ENCODE measurements at regions not wholly inside any gene's neighbourhood (a gene's known extent, or its start where the extent isn't known, plus 50 kb on each side); places are given as distances from the start of the nearest gene placed in this dataset.

DNA sequence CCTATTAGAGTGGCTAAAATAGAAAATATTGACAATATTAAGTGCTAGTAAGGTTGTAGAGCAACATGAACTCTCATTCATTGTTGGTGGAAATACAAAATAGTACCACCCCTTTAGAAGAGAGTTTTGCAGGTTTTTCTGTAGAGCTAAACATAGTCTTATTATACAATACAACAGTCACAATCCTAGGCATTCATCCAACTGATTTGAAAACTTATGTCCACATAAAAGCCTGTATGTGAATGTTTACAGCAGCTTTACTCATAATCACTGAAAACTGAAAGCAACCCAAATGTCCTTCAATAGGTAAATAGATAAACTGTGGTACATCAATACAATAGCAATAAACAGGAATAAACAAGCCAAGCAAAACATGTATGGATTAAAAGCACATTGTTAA is 127.2 kb upstream of the PRNP start:
- peak; percentile 66 for DNase-seq (ENCODE audit: low read depth)

DNA sequence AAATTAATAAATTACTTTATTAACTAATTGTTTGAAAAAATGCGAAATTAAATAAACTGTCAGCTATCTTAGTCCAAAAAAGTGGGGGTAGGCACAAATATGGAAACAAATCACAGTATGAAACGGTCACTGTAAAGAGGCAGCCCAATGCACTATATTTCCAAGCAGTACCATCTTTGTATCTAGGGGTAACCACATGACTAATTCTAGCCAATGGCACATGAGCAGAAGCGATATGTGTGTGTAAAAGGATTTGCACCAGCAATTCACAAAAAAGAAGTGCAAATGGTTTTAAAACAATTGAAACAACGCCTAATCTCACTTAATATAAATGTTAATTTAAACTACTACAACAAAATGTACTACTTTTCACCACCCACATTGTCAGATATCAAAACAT is 129.5 kb upstream of the PRNP start:
- no peak for DNase-seq (ENCODE audit: low read depth)

DNA sequence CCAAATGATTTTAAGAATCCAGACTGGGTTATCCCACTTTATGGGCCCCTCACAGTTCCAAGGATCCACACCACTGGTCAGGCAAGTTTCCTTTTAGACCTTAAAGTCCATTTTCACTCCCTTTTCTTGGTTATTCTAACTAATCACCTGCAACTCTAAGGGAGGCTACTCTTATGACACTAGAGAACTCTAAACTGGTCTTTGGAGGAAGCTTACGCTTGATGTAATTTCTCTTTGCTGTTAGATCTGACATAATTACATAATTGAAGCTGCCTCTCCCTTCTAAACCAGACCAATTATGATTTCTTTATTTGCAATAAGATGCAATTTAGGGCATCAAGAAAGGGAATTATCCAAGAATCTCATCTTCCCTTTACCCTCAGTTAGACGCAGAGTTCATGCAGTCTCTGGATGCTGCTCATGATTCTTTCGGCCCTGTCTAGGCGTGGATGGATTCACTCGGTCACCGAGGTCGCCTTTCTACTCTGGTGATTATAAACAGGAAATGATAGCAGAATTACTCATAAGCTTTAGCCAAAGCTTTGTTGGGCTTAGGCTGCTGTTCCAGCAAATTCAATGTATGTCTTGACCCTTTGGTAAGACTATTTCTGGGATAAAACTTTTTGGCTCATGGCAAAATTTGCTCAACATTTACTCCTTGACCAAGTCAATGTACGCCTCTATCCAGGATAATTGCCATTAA is 130.9 kb upstream of the PRNP start:
- peak; percentile 98 for DNase-seq (ENCODE audit: low read depth)

DNA sequence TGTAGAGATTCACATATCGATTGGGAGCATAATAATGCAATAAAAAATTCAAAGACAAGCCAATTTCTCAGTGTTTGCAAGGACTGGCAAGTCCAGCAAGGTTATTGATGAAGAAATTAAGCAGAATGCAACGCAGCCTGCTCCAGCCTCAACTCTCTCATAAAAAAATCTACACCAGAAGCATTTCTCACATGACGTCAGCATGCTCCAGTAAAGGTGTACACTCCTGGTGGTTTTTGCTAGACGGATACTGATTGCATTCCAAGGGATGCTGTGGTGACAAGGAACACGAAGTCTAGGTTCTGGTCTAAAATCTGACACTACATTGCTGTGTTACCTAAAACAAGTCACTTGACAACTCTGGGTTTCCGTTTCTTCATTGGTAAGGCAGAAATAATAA is 131.9 kb upstream of the PRNP start:
- DNase-seq (ENCODE audit: low read depth), result no peak

DNA sequence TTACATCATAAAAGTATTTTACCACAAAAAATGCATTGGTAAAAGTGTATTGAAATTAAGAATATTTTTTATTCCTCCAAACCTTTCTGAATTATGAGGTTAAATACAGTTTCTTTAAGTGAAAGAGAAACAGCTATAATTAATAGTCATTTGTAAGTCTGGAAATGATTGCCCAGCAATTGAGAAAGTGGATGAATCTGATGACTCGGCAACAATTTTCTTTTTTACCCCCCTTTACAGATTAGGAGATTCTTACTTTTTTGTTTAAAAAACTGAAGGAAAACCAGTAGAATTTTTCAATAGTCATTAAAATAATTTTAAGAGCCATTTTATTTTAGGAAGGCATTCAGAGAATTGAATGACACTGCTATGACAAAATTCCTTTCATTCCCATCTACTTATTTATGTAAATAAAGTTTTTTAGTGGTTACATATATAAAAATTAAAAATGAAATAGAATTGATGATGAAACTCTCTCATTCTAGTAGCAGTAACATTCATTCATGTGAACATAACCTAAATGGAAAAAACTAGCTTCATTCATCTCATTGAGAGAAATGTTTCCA is 134.1 kb upstream of the PRNP start:
- no peak for DNase-seq (ENCODE audit: low read depth)

DNA sequence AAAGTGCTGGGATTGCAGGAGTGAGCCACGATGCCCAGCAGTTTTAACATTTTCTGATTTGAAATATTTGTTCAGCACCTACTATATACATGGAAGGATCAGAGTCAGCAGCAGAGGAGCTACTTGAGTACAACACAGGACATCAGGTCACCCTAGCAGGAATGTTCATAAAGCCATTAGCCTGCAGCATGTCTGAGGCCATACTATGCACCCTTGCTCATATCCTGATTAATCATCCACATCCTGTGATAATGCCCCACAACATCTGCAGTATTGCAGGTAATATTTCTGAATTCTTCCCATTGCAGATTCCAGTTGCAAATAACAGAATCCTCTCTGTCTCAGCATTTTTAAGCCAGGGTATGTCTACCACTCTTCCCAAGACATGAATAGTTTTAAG is 135.5 kb upstream of the PRNP start:
- peak; percentile 89 for DNase-seq (ENCODE audit: low read depth)

DNA sequence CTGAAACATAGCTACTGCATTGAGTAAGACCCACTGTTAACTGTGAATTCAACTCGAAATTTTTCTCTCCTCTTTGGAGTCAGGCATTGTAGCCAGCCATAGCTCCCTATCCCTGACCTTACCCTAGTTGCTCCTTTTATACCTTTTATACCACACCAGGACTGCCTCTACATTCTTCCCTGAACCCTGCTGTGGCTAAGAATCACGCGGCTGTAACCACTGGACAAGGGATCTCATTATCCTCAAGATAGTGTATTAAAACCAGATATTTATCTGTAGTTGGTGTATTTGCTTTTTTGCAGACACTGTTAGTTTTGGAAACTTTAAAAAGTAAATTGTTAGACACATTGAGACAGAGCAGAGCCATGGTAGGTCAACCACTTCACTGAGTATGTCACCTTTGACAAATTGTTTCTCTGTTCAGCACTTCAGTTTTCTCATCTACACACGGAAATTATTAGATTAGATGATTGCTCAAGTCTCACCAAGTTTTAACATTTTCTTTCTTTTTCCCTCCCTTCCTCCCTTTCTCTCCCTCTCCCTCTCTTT is 136.5 kb upstream of the PRNP start:
- DNase-seq (ENCODE audit: low read depth), result peak; percentile 59

DNA sequence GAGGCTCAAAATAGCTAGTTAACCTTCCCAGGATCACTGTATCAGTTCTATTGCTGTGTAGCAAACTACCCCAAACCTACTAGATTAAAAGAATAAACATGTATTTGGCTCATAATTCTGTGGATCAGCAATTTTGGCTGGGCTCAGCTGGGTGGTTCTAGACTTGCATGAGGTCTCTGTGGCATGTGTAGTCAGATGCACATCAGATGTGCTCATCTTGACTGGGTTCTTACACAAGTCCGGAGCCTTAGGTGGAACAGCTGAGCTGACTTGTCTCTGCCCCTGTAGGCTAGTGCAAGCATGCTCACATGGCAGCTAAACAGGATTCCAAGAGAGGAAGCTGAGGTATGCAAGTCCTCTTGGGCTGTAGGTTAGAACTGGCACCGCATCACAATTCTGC is 137.7 kb upstream of the PRNP start:
- DNase-seq (ENCODE audit: low read depth), result no peak

DNA sequence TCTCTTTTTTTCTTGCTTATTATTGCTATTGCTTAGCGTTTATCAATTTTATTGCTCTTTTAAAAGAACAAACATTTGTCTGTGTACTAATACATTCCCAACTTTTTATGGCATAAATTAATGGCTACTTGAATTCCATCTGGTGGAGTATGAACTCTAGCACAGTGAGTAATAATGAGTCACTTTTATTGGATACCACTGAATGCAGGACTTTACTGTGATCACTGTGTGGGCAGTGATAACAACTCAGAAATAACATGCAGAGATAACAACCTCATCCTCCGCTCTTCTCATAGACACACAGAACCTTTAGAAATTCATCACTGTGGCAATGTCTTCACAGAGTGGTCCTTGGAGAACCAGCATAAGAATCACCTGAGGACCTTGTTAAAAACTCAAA is 139.5 kb upstream of the PRNP start:
- DNase-seq (ENCODE audit: low read depth), result peak; percentile 96

DNA sequence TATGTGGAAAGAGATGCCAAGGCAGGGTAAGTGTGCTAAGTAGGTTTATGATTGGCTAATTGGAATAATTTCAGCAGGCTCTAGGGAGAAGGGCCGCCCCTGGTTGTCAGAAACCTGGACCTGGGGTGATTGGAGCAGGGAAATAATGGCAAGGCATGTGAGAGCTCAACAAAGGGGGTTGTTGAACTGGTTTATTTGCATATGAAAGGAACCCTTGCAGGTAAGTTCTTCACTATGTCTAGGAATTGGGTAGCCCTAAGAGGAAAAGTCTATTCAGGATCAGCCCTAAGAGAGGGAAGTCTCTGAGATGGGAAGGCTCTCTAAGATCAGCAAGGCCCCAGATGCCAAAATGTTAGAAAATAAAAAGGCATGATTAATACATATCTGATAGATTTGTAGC is 139.9 kb upstream of the PRNP start:
- DNase-seq (ENCODE audit: low read depth), result no peak

DNA sequence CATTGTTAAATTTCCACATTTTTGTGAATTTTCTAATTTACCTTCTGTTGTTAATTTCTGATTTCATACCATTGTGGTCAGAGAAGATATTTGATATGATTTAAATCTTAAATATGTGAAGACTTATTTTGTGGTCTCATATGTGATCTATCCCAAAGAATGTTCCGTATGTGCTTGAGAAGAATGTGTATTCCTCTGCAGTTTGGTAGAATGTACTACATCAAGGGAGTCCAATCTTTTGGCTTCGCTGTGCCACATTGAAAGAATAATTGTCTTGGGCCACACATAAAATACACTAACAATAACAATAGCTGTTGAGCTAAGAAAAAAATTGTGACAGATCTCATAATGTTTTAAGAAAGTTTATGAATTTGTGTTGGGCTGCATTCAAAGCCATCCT is 140.7 kb upstream of the PRNP start:
- no peak for DNase-seq (ENCODE audit: low read depth)

DNA sequence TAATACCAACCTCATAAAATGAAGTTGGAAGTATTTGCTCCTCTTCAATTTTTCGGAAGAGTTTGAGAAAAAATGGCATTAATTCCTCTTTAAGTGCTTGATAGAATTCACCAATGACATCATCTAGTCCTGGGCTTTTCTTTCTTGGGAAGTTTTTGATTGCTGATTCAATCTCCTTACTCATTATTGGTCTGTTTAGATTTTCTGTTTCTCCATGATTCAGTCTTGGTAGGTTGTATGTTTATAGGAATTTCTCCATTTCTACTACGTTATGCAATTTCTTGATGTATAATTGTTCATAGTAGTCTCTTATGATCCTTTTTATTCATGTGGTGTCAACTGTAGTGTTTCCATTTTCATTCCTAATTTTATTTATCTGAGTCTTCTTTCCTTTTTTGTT is 141.5 kb upstream of the PRNP start:
- peak; percentile 87 for DNase-seq (ENCODE audit: low read depth)

DNA sequence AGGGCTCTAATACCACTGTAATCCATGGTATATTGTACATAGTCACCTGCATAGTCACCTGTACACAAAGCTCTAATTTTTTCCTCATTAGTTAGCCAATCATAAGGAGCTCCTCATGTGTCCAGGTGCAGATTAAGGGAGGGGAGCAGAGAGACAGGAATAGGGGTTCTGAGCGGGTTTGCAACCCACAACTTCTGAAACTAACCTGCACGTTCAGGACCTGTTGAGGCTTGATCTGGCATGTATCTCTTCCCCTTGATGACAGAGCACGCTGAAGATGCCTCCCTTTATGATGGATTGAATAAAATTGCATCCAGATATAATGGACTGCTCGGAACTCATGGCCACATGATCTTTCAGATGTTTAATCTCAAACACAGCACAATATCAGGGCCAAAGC is 144.0 kb upstream of the PRNP start:
- DNase-seq (ENCODE audit: low read depth), result no peak

DNA sequence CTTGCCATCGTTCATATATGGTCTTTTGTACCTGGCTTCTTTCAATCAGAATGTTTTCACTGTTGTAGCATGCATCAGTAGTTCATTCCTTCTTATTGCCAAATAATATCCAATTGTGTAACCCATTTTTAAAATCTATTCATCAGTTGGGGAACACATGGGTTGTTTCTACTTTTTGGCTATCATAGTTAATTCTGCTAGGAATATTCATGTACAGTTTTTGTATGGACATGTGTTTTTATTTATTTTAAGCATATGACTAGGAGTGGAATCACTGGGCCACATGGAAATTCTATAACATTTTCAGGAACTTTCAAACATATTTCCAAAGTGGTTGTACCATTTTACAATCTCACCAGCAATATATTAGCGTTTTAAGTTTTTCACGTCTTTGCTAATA is 151.9 kb upstream of the PRNP start:
- no peak for DNase-seq (ENCODE audit: low read depth)

DNA sequence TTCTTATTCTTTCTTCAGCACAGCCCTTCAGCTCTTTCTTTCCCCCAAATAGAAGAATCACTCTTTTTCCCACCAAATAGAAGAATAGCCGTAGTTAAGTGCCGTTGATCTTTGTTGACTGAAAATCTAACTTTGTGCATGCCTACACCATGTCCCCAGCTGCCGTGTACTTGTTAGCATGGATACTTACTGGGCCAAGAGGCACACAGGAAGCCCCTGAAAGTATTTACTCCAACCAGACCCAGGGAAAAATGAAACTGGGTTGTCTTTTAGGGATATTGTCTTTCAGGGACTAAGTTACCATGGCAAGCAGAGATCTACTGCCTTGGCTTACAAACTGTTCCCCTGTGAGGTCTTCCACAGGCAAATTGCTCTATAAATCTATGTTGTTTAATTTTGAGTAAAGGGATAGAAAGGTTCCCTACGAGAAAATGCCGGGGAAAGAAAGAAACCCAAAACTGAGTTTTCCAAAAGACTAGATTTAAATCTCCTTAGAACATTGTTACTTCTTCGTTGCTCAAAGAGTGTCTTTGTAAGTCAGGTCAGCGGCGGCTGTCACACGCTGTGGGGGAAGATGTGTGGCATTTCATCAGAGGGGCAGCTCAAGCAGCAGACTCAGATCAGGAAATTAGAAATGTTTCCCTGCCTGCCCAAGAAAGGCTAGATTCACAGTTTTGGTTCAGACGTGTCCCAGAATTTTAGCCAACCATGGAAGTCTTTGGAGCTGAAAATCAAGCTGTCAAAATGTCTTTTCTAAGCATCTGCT is 152.7 kb upstream of the PRNP start:
- DNase-seq (ENCODE audit: low read depth), result no peak

DNA sequence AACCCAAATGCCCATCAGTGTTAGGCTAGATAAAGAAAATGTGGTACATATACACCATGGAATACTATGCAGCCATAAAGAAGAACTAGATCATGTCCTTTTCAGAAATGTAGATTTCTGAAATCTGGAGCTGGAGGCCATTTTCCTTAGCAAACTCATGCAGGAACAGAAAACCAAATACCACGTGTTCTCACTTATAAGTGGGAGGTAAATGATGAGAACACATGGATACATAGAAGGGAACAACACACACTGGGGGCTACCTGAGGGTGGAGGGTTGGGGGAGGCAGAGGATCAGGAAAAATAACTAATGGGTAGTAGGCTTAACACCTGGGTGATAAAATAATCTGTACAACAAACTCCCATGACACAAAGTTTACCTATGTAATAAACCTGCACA is 153.5 kb upstream of the PRNP start:
- DNase-seq (ENCODE audit: low read depth), result no peak

DNA sequence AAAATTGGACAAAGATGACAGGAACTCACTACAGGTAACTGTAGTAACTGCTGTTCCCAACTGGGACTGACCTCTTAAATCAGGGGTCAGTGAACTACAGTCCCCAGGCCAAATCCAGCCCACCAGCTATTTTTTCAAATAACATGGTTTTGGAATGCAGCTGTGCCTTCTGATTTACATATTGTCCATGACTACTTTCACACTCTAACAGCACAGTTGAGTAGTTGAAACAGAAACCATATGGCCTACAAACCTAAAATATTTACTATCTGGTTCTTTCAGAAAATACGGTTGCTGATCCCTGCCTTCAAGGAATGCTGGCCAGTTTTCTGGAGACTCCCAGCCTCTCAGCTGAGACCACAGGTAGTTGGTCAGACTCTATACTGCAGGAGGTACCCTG is 161.5 kb upstream of the PRNP start:
- DNase-seq (ENCODE audit: low read depth), result no peak

DNA sequence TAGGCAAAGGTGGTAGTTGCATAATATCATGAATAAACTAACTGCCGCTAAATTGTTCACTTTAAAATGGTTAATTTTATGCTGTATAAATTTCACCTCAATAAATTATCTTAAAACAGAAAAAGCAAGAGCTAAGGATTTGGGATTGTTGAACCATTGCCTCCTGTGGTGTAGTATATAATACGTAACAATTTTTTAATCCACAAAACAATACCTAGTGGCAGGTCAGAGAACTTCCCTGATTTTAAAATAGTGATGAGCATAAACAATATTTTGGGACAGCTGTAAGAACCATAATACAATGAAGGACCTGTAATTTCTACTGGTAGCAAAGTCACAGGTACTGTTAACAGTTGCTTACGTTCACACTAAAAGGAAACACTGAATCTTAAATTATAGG is 161.9 kb upstream of the PRNP start:
- no peak for DNase-seq (ENCODE audit: low read depth)

DNA sequence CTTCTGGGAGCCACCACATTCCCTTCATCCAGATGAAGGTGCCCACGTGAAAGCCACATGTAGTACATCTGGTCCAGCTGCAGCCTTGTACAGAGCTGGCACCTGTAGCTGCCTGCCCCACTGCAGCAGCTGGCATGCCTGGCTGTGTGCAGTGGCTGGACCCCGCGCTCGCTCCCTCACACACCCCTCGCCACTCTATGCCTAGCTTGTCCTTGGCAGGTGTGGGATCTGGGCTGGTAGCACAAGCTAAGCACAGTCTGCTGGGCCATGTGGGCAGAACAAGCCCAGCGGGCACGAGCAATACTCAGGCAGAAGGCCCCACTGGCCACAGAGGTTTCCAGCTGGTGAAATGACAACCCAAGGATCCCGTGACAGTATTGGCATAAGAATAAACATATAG is 163.9 kb upstream of the PRNP start:
- no peak for DNase-seq (ENCODE audit: low read depth)

DNA sequence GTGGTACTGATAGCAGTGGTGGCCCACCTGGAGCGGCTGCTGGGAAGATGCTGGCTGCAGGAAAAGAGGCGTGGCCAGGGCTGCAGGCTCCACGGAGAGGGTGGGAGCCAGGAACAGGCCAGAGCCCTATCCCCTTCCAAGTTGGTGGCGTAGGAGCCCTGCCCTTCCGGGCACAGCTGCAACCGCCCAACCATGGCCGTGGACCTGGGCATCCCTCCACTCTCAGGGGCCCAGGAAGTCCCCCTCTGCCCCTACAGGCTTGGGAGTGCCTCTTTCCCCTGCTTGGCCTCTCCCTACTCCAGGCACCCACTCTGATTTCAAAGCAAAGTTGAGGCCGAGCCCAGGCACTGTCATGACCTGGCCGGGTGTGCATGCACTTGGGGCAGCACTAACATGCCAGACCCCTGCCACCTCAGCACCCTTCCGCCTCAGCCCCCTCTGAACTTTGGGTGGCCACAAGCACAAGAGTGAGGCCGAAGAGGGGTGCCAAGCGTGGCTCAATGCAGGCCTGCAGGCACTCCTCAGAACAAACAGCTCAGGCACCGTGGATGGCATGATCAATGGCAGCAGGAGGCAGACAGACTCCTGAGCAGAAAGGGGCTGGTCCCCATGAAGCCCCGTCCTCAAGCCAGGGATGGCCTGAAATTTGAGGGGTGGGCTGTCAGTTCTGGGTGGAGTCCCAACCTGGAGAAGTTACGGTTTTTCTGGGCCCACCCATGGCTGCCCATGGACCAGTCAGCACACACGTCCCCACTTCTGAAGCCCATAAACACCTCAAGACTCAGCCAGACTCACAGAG is 164.9 kb upstream of the PRNP start:
- no peak for DNase-seq (ENCODE audit: low read depth)

DNA sequence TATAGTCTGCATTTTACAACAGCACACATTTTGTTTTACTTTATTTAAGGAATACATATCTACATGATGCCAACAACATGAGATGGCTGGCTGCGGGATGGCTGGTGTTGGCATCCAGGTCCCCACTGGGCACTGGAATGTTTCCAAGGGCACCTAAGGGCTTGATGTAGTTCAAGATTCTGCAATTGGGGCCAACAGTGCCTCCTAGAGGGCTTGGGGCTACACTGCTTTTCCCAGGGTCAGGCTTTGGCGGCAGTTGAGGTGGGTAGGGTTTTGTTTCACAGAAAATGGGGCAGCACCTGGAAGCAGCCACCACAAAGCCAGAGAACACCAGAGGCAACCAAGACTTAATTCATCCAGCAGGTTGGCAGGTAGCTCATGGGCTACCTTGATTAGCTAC is 166.7 kb upstream of the PRNP start:
- peak; percentile 54 for DNase-seq (ENCODE audit: low read depth)

DNA sequence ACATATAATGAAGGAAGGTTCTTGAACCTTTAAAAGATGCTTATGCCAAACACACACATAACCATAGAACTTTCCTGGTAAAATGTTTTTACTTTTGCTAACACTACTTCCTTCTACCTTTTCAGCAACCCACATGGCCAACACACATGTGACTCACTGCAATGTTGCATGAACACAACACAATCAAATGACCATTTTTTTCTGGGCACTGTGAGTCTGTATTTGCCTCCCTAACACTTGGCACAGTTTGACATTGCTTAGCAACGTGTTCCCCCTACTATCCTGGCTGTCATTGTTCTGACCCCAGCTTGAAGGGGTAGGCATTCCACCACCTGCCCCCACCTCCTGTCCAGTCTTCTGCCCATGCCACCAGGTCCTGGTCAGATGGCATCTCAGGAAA is 169.4 kb upstream of the PRNP start:
- peak; percentile 49 for DNase-seq (ENCODE audit: low read depth)
